RWPE1 (cell line): ENCODE measurements at regions not wholly inside any gene's neighbourhood (a gene's known extent, or its start where the extent isn't known, plus 50 kb on each side); places are given as distances from the start of the nearest gene placed in this dataset.

Experiments
- CTCF ChIA-PET: fragments of 350-600 bp; sonication (Branson Sonifier 250); formaldehyde crosslinking; extraction: SDS; loops from one replicate; lab custom pipeline; 2021; lab: Yijun Ruan, JAX
- POLR2A ChIA-PET: fragments of 400-600 bp; formaldehyde crosslinking; extraction: SDS; loops from one replicate; lab custom pipeline; 2020; ENCODE audit warnings: antibody characterized with exemption; ENCODE audit not compliant: low non-redundant PET; lab: Yijun Ruan, JAX
- DNase-seq: peaks from one replicate; pipeline ENCODE4 v3.0.0; 2012; ENCODE audit warnings: low spot score
- H3K27ac ChIP-seq: fragments of 450-650 bp; 2 replicates; pipeline ENCODE4 v1.5.1; 2017
- TF ChIP-seq, protein P1 (sequence below): fragments of 450-650 bp; conservative IDR thresholded peaks from 2 replicates; pipeline ENCODE4 v1.5.1; 2017; ENCODE audit warnings: low read depth, mild to moderate bottlenecking

DNA sequence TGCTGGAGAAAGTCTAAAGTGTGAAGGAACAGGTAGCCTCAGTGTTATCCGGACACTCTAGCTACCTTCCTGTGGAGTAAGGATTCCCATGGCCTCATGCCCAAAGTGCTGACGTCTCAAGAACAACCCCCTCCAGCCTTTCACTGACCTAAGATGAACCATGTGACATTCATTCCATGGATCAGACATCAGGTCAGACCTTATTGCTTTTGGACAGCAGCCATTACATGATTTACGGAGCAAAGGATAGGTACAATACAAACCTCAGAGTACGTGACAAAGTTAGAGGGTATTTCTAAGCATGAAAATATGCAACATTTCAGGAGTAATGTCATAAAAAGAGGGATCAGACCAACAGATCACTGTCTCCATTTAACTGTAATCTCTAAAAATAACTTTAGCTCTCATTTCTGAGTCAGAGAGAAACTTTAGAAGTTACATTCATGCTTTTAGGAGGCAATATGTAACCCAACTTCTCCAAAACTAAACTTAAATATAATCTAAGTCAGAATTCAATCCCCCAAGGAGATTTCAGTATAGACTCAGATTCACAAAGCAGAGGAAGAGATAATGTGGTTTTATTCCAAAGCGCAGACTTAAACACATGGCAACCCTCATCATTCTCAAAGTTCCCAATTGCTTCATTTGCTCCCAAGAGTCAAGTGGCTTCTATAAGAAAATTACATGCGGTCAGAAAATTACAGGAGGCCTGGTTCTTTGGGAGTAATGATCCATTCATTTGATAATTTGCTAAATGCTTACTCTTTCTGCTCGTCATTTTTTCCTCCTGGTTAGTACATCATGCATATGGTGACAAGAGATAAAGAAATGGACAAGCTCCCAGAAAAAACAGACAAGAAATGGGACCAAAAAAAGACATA is 280.4 kb downstream of the SETD4 start:
- POLR2A ChIA-PET = no interaction called here
- CTCF ChIA-PET = no interaction called here
- no peak overlapping the region for H3K27ac ChIP-seq
- DNase-seq = peak; percentile 73
- TF ChIP-seq, protein P1, sequence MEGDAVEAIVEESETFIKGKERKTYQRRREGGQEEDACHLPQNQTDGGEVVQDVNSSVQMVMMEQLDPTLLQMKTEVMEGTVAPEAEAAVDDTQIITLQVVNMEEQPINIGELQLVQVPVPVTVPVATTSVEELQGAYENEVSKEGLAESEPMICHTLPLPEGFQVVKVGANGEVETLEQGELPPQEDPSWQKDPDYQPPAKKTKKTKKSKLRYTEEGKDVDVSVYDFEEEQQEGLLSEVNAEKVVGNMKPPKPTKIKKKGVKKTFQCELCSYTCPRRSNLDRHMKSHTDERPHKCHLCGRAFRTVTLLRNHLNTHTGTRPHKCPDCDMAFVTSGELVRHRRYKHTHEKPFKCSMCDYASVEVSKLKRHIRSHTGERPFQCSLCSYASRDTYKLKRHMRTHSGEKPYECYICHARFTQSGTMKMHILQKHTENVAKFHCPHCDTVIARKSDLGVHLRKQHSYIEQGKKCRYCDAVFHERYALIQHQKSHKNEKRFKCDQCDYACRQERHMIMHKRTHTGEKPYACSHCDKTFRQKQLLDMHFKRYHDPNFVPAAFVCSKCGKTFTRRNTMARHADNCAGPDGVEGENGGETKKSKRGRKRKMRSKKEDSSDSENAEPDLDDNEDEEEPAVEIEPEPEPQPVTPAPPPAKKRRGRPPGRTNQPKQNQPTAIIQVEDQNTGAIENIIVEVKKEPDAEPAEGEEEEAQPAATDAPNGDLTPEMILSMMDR = no peak

- no peak overlapping the region for H3K27ac ChIP-seq
- TF ChIP-seq, protein P1 = no peak
- no peak for DNase-seq
- POLR2A ChIA-PET = no interaction called here
- CTCF ChIA-PET = no interaction called here
Measured at GRCh38 chr21:35779167-35779566, 281.2 kb downstream of the SETD4 start.

- H3K27ac ChIP-seq = no peak overlapping the region
- no peak for DNase-seq
- CTCF ChIA-PET = interaction anchor here (0.6 kb wide), 1 partner anchor 270 kb away, joined by 4 read pairs; no protein-coding TSS in a partner anchor
- TF ChIP-seq, protein P1 = no peak
- POLR2A ChIA-PET = no interaction called here
Measured at GRCh38 chr21:35777081-35777480, 283.2 kb downstream of the SETD4 start.

DNA sequence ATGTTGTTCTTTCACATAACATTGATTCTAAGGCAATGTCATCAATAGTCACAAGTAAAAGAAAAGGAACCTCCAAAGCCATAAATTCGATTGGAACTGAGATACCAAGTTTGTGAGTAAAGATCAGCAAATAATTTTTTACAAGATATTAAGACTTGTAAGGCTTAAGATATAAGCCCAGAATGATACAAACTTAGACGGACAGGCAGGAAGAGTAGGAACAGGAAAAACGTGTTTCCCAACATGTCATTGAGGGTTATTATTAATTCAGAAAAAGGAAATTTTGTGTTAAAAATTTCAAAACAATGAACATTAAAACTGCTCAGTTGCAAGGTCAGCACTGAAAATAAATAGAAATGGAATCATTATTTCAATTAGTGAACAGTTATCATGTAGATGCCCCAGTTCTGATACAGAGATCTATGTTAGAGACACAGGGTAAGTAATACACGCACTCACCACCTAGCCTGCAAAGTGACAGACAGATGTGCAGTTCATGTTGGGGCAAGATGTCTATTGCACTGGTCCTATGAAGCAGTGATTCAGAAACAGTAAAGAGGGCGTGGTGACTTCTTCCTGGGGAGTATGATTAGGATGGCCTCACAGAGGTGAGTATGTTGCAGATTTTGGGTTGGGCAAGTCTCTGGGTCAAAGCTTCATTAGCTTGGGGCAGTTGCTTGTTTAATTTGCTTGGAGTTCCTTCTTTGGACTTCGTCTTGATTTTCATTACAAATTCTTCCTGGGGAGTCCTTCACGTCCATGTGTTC is 284.4 kb downstream of the SETD4 start:
- TF ChIP-seq, protein P1 = no peak
- ChIA-PET POLR2A (interaction anchor here (0.6 kb wide), 1 partner anchor 109 kb away, joined by 4 read pairs; no protein-coding TSS in a partner anchor), CTCF (no interaction called here)
- H3K27ac ChIP-seq = no peak overlapping the region
- peak; percentile 76 for DNase-seq

DNA sequence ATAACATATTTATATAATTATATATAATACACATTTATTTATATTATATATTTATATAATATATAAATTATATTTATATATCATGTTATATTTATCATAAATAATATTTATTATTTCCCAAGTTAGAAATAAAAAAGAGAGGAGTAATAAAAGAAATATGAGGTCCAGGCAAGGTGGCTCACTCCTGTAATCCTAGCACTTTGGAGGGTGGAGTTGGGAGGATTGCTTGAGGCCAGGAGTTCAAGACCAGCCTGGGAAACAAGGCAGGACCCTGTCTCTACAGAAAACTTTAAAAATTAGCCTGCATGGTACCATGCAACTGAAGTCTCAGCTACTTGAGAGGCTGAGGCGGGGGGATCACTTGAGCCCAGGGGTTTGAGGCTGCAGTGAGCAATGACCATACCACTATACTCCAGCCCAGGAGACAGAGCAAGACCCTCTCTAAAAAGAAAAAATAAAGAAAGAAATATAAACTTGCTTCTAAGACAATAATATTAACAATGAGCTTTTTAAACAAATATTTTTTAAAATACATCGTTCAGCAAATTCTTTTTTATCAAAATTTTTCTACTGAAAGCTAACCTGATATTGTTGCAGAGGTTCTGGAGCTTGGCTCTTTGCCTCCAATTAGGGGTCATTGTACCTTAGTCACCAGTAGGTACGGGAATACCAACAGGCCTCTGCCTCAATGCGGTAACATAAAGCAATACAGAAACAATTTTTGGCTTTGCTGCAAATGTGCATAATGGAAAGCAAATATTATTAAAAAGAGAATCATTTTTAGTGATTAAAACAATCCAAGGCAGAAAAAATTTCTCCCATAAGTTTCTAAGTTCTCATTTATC is 290.0 kb downstream of the SETD4 start:
- no peak for DNase-seq
- H3K27ac ChIP-seq = no peak overlapping the region
- CTCF ChIA-PET = no interaction called here
- POLR2A ChIA-PET = no interaction called here
- TF ChIP-seq, protein P1 = no peak

DNA sequence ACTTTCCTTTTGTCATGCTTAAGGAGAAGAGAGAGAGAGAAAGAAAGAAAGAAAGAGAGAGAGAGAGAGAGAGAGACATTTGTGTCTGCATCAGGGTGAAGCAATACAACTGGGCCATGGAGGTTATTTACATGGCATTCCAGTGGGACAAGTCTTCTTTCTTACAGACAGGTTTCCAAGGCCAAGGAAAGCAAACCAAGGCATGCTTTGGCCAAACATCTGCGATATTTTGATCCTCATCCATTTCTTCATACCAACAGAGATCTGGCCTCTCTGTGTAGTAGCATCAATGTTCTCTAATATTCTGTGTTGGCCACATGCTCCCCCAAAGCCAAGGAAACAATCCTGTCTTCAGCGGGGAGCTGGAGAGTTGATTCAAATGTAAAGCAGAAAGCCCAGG is 292.1 kb downstream of the SETD4 start:
- POLR2A ChIA-PET = no interaction called here
- CTCF ChIA-PET = no interaction called here
- no peak for DNase-seq
- no peak overlapping the region for H3K27ac ChIP-seq
- TF ChIP-seq, protein P1 = no peak
